Ureter (tissue), 1 donor: ENCODE measurements at regions not wholly inside any gene's neighbourhood (a gene's known extent, or its start where the extent isn't known, plus 50 kb on each side); places are given as distances from the start of the nearest gene placed in this dataset.
"Not testable (repeated sequence)": the region's sequence is repeated elsewhere in the genome, so short reads cannot be mapped to it uniquely, and the experiment has no call there.

Source experiments
- DNase-seq: peaks from one replicate; pipeline ENCODE4 v3.0.0-alpha.2; 2020; ENCODE audit warnings: low spot score
- donor health status: DM: yes; HTN: yes; CAD: no.

DNA sequence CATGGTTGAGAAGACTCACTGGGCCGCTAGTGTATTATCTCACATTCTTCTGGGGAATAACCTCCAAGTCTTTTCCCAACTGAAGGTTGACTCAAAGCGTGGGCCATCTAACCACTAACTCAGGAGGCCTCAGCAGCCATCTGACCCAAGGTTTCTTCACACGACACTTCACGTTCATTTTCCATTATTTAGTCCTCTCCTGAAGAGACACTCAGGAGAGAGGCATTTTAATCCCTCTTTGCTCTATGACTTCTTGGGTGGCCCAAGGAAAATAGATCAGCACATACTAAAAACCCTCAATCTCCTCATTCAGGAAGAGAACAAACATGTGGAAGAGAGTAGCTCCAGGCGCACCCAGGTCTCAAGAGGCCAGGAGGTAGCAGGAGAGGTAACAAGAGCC is 252.8 kb upstream of the FOXF1 start:
- no peak for DNase-seq

DNA sequence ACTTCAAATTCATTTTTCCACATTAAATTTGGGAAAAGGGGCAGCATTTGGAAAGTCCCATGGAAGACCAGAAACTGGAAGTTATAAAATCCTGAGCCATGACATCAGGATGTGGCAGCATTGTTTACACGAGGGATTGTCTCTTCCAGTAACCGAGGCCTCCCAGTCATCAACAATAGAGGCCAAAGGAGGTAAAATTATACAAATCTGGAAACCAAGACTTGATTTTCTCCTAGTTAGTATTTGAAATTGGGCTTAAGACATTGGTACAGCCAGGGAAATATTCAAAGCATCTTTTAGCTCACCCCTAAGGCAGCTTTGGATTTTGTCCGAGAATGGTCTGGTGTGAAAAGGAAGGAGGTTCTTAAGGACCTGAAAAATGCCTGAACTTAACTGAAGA is 251.6 kb upstream of the FOXF1 start:
- no peak for DNase-seq

DNA sequence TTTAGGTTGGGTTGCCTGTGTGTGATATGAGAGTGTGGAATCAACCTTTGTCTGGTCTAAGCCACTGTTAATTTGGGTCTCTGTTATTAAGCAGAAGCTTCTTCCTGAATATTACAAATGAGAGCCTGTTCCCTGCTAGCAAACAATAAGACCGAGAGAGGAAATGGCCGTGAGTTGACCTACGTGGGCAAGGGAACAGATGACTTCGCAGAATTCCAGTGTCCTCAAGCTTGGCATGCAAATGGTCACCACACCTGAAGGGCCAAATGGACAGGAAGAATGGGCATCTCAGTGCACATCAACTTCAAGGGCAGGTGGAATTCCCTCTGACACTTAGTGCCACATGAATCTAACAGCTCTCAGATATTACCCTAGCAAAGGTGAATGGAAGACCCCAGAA is 250.8 kb upstream of the FOXF1 start:
- DNase-seq, result no peak

DNA sequence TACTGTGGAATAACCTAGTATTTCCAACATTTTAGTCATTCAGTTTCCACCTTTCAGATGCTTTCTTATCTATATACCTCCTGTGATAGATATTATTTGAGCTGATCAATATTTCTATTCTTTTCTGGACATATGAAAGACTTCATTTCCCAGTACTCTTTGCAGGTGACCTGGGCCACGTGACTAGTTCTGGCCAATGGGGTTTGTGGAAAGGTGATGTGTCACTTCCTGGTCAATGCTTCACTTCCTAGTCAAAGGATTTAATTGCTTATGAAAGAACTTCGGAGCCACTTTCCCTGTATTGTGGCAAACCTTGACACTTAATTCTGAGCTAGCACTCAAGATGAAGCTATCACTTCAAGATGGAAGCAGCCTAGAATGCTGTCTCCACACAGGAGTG is 248.9 kb upstream of the FOXF1 start:
- no peak for DNase-seq

DNA sequence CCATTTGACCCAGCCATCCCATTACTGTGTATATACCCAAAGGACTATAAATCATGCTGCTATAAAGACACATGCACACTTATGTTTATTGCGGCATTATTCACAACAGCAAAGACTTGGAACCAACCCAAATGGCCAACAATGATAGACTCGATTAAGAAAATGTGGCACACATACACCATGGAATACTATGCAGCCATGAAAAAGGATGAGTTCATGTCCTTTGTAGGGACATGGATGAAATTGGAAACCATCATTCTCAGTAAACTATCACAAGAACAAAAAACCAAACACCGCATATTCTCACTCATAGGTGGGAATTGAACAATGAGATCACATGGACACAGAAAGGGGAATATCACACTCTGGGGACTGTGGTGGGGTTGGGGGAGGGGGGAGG is 242.7 kb upstream of the FOXF1 start:
- DNase-seq, result not testable (repeated sequence)

DNA sequence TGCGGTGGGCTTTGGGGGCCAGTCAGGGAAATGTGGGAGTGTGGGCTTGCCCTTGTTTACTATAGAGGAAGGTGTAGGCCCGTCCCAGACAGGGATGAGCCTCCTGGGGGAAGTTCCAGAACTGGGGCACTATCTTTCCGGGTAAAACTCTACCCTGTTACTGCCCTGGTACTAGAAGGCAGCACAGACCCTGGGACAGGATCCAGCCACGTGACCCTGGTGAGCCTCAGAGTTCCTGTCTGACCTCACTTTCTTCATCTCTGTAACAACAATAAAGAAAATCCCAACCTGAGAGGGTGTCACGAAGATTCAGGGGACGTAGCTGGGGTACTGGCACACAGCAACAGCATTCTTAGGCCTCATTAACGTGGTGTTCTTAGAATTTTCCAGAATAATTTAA is 239.6 kb upstream of the FOXF1 start:
- DNase-seq, result peak; percentile 39

DNA sequence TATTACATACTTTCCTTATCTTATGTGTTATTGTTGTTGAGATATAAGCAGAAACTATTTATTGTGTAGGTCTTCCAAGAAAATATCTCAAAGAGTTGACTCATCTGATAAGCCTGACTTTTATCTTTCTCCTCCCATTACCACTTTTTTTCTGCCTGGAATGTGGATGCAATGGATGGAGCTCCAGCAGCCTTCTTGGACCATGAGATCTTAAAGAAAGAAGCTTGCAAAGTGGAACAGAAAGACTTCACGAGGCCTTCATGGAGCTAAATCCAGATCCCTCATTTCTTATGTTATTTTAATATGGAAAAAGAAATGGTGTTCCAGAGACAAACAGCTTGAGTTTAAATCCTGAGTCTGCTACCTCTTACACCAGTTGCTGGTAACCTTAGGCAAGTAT is 237.6 kb upstream of the FOXF1 start:
- no peak for DNase-seq

DNA sequence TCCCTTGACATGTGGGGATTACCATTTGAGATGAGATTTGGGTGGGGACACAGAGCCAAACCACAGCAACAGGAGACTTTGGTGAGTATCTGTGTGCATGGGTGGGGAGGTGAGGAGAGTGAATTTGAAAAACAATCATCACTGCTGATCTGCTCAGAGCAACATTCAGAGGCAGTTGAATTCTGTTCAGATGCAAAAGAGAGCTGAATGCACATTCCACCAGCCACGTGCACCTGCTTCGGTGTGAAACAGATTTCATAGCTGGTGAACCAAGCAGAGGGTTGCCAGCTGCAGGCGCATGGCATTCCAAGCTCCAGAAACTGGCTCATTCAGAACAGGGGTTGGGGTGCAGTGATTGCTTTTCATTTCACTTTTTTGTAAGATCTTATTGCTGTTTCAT is 233.1 kb upstream of the FOXF1 start:
- peak; percentile 14 for DNase-seq

DNA sequence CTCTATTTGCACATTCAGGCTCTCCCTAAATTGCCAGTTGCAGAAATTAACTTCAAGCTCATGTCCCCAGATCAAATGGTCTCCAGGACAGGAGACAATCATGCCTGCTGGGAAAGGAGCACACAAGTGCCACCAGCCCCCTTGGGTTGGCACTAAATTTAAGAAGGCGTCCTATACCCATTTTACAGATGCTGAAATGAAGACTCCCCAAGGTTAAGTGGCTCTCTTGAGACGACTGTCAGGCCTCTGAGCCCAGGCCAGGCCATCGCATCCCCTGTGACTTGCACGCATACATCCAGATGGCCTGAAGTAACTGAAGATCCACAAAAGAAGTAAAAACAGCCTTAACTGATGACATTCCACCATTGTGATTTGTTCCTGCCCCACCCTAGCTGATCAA is 232.5 kb upstream of the FOXF1 start:
- DNase-seq, result not testable (repeated sequence)

DNA sequence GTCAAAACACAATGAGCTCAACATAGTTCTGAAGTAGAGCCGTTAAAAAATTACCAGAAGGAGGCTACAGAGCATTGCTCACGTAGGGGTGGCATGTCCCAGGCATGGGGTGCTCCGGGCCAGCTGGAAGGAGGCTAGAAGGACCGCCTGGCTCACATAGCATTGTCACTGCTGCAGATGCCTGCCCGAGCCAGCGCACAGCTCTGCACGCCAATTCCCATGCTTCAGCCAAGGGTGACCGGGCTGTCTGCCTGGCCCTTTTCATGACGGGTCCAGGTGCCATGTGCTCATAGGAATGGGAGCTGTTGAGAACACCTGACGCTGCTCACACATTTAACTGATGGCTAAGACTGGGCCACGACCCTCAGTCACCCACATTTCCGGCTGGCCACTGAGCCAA is 228.9 kb upstream of the FOXF1 start:
- DNase-seq, result peak; percentile 40

DNA sequence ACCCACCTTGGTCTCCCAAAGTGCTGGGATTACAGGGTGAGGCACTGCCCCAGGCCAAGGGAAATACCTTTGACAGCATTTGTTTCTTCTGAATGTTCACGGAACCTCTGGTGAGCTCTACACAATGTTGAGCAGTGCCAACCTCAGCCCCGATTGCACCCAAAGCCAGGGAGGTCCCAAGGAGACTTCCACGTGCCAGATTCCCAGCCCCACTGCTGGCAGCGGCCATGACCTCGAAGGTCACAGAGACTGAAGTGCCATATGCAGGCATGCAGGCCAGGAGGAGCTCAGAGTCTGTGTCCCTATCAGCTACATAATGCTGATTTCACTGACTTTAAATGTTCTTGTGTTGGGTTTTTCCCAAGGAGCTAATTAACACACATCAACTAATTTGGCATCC is 226.4 kb upstream of the FOXF1 start:
- DNase-seq, result peak; percentile 37

DNA sequence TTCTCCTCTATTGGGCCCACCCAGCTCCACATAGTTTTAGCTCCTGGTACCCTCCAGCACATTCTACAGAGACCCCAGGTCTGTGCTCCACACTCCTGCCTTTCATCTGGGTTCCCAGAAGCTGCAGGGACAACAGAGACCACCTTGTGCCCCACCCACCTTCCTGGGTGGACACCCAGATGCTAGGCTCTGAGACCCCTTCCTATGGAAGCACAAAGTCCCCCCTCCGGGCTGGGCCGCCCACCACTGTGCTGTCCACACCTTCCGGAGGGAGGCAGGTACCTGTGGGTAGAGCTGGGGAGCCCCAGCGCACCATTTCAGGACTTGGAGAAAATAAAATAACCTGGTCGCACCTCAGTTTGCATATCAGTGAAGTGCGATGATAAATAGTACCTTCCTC is 224.9 kb upstream of the FOXF1 start:
- DNase-seq, result peak; percentile 35

DNA sequence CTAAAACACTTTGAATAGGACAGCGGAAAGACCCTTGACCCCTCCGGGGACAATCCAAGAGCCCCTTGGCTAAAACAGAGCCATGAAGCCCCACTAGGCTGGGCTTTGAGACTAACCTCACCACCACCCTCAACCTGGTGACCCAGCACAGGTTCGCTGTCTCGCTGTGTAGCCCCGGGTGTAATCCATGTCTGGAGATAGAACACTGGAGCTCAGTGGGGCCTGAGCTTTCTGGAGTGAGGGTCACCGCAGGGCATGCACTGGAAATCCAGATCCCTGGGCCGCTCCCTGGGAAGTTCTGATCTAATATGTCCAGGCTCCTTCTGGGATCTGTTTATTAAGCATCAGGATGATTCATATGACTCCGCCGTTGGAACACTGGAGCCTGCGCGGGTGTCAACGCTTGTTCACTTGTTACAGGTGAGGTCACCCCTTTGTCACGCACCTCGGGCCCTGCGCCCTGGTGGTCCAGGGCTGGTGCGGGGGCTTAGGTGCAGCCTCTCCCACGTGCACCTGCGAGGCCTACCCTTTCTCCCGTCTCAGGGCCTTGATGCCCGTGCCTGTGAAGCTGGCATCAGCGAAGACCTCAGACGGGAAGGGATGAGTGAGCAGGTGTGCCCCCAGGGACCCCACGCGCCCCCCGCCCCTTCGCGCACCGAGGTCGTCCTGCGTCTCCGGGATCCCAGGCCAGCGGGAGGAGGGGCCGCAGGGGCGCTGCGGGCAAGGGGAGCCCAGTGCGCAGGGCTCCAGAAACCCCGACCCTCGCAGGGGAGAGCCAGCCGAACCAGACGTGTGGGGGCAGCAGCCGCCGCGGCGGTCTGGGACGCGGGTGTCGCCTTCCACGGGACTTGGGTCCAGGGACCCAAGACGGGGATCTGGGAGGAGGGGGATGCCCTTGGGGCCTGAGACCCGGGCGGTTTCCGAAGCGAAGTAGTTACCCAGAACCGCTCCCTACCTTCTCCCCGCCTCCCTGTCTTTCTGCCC is 224.1 kb upstream of the FOXF1 start:
- peak; percentile 40 for DNase-seq

DNA sequence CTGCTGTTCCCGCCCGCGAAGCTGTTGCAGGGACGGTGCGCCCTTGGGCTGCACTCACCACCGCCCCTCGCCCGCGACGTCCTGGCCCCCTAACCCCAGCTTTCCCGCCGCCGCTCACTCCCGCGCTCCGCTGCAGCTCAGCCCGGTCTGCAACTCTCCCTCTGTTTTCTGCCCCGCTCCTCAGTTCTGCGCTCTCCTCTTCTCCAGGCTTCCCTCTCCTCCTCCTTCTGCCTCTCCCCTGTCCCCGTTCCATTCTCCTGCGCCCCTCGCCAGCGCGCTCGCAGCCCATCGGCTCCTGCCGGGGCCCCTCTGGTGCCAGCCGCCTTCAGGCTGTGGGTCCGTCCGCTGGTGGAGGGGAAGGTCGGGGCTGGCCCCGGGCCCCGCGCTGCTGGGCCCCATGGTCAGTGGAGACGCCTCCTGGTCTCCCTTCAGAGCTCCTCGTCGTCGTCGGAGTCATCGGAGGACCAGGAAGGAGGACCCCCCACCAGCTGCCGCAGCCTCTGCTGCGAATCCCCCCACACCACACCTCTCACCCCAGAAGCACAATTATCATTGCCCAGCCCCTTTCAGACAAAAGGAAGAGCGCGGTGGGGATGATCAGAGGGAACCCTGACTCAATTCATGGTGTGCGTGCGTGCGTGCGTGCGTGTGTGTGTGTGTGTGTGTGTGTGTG is 223.2 kb upstream of the FOXF1 start:
- peak; percentile 38 for DNase-seq

DNA sequence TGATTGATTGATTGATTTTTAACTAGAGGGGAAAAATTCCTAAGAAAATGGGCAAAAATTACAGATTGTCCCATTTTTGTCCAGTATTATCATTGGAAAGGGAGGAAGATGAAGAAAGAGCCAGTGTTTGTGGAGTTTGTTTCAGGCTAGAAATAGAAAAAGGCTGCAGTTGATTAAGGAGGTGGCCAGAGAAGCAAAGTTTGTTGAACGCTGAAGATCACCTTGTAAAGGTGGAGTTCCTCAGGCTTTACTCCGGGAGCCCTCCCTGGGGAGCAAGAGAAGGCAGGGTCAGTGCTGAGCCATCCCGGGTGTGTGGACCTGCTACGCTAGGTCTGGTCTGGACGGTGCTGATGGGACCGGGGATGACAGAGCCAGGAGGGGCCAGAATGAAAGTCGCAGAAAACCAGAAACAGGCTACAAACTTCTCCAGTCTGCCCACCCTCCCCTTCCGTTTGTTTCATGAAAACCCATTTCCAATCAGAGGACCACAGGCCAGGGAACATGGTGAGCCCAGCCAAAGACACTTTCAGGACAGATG is 222.6 kb upstream of the FOXF1 start:
- peak; percentile 20 for DNase-seq

DNA sequence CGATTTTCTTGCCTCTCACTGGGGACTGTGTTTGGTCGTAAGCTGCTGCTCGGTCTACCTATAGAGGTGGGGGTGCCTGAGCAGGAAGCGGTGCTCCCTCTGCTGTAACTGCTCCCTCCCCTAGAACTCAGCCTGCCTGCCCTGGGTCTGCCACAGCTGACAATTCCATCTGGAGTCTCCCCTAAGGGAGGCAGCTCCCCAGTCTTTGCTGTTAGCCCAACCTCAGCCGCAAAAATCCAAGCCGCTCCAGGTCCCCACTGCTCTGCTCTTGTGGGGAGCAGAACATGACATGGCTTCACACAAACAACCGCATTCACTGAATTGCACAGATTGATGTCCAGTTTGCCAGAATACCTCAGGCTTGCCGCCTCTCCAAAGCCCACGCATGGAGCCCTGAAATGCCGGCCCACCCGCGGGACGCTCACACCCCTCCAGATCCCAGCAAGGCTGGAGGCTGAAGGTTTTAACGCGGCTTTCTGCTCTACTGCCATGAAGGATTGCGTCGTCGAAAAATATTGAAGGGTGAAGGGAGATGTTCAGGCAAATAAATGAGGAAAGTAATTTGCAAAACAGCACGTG is 221.5 kb upstream of the FOXF1 start:
- DNase-seq, result peak; percentile 39

DNA sequence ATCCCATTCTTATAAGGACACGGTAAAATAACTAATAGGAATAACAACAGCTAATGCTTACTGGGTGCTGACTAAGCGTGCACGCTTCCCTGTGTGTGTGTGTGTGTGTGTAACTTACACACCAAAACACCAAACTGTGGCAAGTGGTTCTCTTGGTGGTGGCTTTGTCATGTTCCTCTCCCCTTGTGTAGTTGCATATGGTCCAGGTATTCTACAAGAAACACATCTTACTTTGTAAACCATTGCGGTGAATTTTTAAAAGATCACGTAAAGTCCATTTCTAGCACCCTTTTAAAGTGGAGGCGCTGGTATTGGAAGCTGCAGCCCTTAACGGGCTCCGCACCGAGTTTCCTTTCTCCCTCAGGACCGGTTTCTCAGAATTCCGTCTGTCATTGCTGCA is 221.0 kb upstream of the FOXF1 start:
- no peak for DNase-seq

DNA sequence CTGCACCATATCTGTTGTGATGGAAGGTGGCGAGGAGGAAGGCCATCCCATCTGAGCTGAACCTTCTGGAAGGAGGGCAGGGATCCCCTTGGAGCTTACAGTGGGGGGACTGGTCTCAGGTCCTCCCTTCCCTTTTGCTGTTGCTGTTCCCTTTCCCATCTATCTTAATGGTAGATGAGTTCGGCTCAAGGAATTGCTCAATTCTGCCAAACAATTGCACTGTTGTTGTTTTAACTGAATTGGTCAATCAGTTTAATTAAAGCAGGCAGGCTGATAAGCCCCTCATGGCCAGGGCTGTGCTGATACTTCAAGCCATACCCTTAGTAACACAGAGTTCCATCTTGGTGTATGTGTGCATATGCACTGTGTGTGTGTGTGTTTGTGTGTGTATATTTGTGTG is 220.4 kb upstream of the FOXF1 start:
- peak; percentile 24 for DNase-seq

DNA sequence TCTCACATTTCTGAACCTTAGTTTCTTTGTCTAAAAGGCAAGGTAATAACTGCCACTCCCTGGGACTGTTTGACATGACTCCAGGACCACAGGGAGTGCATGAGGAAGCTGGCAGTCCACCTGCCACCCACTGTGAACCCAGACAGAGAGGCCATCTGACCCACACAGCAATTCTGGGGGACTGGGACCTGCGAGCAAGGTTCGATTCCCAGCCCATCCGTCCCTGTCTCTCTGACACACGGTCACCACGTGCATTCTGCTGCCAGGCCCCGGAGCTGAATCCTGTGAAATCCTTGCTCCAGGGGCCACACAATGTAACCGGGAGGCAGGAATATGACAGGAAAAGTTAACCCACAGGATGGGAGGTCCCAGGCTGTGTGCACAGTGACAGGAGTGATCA is 218.8 kb upstream of the FOXF1 start:
- DNase-seq, result peak; percentile 9

DNA sequence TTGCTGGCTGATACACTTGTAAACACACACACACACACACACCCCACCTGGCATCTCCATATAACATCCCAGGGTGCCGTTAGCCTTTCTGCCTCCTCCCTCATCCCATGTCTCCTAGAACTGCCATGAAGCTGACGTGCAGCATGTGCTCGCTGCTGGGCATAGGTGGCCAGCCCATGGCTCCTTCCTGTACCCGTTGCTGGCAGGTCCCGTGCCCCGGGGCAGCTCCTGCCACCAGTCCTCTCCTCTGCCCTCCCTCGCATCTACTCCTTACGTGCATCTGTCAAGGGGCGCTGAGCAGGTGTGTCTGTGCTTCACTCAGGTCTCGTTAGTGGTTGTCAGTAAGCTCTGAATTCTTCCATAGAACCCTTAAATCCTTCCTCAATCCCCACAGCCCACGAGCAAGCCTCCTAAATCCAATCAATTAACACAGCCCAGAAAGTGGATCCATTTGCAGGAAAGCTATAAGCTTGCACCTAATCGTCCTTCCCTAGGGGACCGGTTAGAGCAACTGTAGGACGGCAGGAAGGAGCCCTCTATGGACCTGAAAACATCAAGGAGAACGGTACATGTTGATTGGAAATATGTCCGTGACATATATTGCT is 218.1 kb upstream of the FOXF1 start:
- DNase-seq, result no peak

DNA sequence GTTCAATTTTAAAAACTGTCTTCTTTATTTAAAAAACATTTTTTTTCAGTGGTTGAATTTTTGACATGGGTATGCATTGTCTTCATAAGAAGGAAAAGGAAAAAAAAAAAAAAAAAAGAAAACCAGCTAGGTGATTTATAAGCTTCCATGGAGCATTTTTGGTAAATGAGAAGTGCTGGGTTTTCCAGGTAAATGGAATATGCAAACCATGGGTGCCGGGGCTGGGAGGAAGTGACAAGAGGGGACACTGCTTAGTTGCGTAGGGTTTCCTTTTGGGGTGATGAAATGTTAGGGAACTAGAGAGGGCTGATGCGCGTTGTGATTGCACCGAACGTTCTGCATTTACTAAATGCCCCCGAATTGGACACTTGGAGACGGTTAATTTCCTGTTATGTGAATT is 217.4 kb upstream of the FOXF1 start:
- DNase-seq, result no peak

DNA sequence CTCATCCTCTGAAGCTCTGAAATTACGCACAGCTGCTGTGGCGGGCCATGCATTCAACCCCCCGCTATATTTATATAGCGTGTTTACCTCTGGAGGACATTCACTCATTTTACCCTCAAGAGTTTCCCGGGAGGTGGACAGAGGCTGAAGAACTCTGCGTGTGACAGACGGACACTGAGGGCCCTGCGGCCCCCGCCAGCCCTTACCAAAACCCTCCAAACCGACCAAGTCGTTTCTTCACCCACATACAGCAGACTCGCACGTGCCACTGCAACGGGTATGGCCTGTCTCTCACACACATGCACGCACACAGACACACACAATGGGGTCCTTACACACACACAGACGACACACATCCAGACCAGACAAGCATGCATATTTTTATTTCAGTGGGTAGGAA is 216.4 kb upstream of the FOXF1 start:
- no peak for DNase-seq
